Right lobe of liver (tissue), 6 donors: ENCODE measurements at regions not wholly inside any gene's neighbourhood (a gene's known extent, or its start where the extent isn't known, plus 50 kb on each side); places are given as distances from the start of the nearest gene placed in this dataset.

Experiments used
- ATAC-seq, 4 donors: fragments of 200-7000 bp; cut with Tn5 transposase; one replicate each; pipeline ENCODE4 v1.9.1; 2020; ENCODE audit warnings: mild to moderate bottlenecking in 4 of 4, moderate library complexity in 4 of 4
- DNase-seq, 3 donors: peaks; one replicate each; pipeline ENCODE4 v3.0.0-alpha.2; 2020
- H3K27ac ChIP-seq, 3 donors: fragments of 200-600 bp; one replicate each; pipeline ENCODE4 v1.8.0; 2022
- H3K27me3 ChIP-seq, 2 donors: fragments of 200-600 bp; one replicate each; pipeline ENCODE4 v1.8.0; 2022
- H3K36me3 ChIP-seq, 4 donors: fragments of 200-600 bp; sonication (generic) in 1 of 4; one replicate each; pipeline versions ENCODE4 v1.5.1 to v1.8.0; 2017 to 2022; ENCODE audit warnings: control low read depth in 1 of 4
- H3K4me1 ChIP-seq, 4 donors: fragments of 200-600 bp; sonication (generic) in 1 of 4; one replicate each; pipeline versions ENCODE4 v1.5.1 to v1.8.0; 2017 to 2022; ENCODE audit warnings: control low read depth in 1 of 4
- H3K4me3 ChIP-seq, 3 donors: fragments of 200-600 bp; one replicate each; pipeline ENCODE4 v1.8.0; 2022
- H3K9me3 ChIP-seq, 4 donors: fragments of 200-600 bp; sonication (generic) in 1 of 4; one replicate each; pipeline versions ENCODE4 v1.5.1 to v1.8.0; 2017 to 2022; ENCODE audit warnings: control low read depth in 1 of 4
- CTCF ChIP-seq, 4 donors: fragments of 200-600 bp in 3 of 4; fragments of 450-650 bp in 1 of 4; IDR thresholded peaks; one replicate each; pipeline versions ENCODE4 v1.5.1 to v1.8.0; 2016 to 2022; ENCODE audit warnings: antibody characterized with exemption in 4 of 4, mild to moderate bottlenecking in 2 of 4
- POLR2A ChIP-seq: fragments of 450-650 bp; IDR thresholded peaks from one replicate; pipeline ENCODE4 v1.6.1; 2017; ENCODE audit warnings: antibody characterized with exemption, mild to moderate bottlenecking
- WGBS: methylation state at CpG from one replicate; pipeline ENCODE4 v1.1.6; 2018; ENCODE audit warnings: low coverage, low lambda C conversion rate; ENCODE audit not compliant: insufficient coverage; ENCODE audit errors: missing lambda C conversion rate; 5-methylcytosine and 5-hydroxymethylcytosine counted together
- intact Hi-C, 2 donors: fragments of 100-400 bp; cut with DNase I; formaldehyde crosslinking; loops; one replicate each; pipeline versions ENCODE4 v1.11.2 to v1.14.1; 2022
- donor health status: DM: no; HTN: yes; CAD: no.
- donor health status: DM: no; HTN: no; CAD: no.
- donor health status: DM: no; HTN: no; CAD: no.
- donor health status: DM: no; HTN: yes; CAD: no.
- donor health status: DM: no; HTN: yes; CAD: no.

DNA sequence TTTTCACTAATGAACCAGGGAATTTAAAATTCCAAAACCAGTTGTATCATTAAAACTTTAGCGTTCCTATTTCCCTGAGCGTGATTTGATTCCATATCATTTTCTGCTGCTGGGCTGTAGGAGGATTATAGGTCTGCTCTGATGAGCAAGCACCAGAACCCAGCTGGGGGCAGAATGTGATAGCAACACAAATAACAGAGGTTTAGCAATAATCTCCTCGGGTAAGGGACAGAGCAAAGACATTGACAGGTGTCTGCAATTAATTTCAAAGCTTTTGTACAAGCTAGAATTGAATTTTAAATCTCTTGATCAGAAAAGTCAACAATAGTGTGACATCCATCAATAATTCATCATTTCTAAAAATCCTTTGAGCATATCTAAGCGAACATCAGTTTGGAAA lies 163.4 kb upstream of the RAP2B start:
- TF ChIP-seq CTCF (IDR thresholded peaks at IDR 0.05) = no peak
- TF ChIP-seq POLR2A = no peak
- Histone ChIP-seq H3K36me3 (no peaks in the 10 kb centered on the region), H3K27ac (no peak overlapping the region), H3K9me3 (no peaks in the 10 kb centered on the region), H3K4me1 (no peaks in the 10 kb centered on the region), H3K4me3 (no peak overlapping the region), H3K27me3 (no peaks in the 10 kb centered on the region)
- ATAC-seq (peak in 1 of 4 donors; percentile 59), DNase-seq (no peak)
- WGBS = 54% methylated on average over 4 of the region's 4 CpGs
- intact Hi-C loops = no loop called here

DNA sequence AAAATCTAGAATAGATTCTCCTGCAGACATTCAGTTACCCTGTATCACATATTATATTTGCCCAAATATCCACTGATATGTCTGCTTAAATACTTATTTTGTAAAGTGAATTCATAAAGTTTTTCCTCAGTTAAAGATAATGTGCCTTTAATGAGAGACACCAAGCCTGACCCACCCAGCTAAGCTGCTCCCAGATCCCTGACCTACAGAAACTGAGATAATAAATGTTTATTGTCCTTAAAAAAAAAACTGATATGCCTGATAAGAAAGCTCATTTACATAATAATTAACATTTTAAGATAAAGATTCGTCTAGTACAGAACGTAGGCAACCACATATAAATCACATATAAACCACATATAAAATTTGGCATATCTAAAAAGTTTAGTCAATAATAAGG lies 161.7 kb upstream of the RAP2B start:
- no peaks in the 10 kb centered on the region for H3K4me1 ChIP-seq
- no peaks in the 10 kb centered on the region for H3K27me3 ChIP-seq
- no peak overlapping the region for H3K27ac ChIP-seq
- intact Hi-C loops = no loop called here
- H3K36me3 ChIP-seq = no peaks in the 10 kb centered on the region
- TF ChIP-seq CTCF (IDR thresholded peaks at IDR 0.05) (no peak), POLR2A (no peak)
- 62% methylated on average over 2 of the region's 2 CpGs for WGBS
- ATAC-seq = no peak
- H3K9me3 ChIP-seq = no peaks in the 10 kb centered on the region
- no peak for DNase-seq
- H3K4me3 ChIP-seq = no peak overlapping the region

- no peak overlapping the region for H3K4me3 ChIP-seq
- no peak overlapping the region for H3K27ac ChIP-seq
- no peaks in the 10 kb centered on the region for H3K4me1 ChIP-seq
- TF ChIP-seq POLR2A (no peak), CTCF (IDR thresholded peaks at IDR 0.05) (no peak)
- ATAC-seq (no peak), DNase-seq (no peak)
- H3K27me3 ChIP-seq = no peaks in the 10 kb centered on the region
- no peaks in the 10 kb centered on the region for H3K9me3 ChIP-seq
- intact Hi-C loops = no loop called here
- no peaks in the 10 kb centered on the region for H3K36me3 ChIP-seq
- WGBS = 53% methylated on average over 4 of the region's 4 CpGs
These were observed 160.6 kb upstream of the RAP2B start for GRCh38 chr3:153001210-153002078.

- Histone ChIP-seq H3K4me3 (no peak overlapping the region), H3K4me1 (no peaks in the 10 kb centered on the region), H3K36me3 (no peaks in the 10 kb centered on the region), H3K27ac (no peak overlapping the region), H3K27me3 (no peaks in the 10 kb centered on the region), H3K9me3 (no peaks in the 10 kb centered on the region)
- intact Hi-C loops = no loop called here
- DNase-seq = no peak
- ATAC-seq = no peak
- WGBS = 69% methylated on average over 2 of the region's 2 CpGs
- no peak for TF ChIP-seq POLR2A
- TF ChIP-seq CTCF (IDR thresholded peaks at IDR 0.05) = no peak
These were observed 158.6 kb upstream of the RAP2B start for GRCh38 chr3:153003441-153003840.
